Body of pancreas (tissue), 4 donors: ENCODE measurements at regions not wholly inside any gene's neighbourhood (a gene's known extent, or its start where the extent isn't known, plus 50 kb on each side); places are given as distances from the start of the nearest gene placed in this dataset.

Experiments
- POLR2A ChIP-seq, 3 donors: fragments of 450-650 bp; IDR thresholded peaks; one replicate each; pipeline ENCODE4 v1.6.1; 2016; ENCODE audit warnings: antibody characterized with exemption in 3 of 3, mild to moderate bottlenecking in 2 of 3
- TF ChIP-seq, protein P1 (sequence below), 7 experiments: fragments of 450-650 bp in 4 of 7; fragments of 200-600 bp in 3 of 7; sonication (generic) in 3 of 7; IDR thresholded peaks; one replicate each; pipeline ENCODE4 v1.5.1; 2016 to 2019; ENCODE audit warnings: antibody characterized with exemption in 7 of 7

DNA sequence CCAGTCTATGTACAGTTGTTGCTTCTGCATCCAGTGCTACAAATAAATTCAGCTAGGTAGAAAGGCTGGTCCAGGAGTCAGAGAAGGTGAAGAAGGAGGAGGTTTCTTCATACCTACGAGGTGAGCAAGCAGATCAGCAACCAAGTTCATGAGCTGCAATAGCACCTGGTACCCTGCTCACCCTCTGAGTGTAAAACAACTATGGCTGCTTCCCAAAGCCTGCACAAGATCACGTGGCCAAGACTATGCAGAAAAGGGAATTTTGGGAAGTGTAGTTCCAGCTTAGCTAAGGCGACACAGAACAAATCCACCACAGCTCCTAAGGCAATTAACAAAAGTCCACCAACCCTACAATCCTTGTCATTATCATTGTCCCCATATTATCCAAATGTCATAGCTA, 95.9 kb upstream of the AUTS2 start:
- TF ChIP-seq, protein P1, sequence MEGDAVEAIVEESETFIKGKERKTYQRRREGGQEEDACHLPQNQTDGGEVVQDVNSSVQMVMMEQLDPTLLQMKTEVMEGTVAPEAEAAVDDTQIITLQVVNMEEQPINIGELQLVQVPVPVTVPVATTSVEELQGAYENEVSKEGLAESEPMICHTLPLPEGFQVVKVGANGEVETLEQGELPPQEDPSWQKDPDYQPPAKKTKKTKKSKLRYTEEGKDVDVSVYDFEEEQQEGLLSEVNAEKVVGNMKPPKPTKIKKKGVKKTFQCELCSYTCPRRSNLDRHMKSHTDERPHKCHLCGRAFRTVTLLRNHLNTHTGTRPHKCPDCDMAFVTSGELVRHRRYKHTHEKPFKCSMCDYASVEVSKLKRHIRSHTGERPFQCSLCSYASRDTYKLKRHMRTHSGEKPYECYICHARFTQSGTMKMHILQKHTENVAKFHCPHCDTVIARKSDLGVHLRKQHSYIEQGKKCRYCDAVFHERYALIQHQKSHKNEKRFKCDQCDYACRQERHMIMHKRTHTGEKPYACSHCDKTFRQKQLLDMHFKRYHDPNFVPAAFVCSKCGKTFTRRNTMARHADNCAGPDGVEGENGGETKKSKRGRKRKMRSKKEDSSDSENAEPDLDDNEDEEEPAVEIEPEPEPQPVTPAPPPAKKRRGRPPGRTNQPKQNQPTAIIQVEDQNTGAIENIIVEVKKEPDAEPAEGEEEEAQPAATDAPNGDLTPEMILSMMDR (IDR thresholded peaks at IDR 0.05) = no peak
- no peak for TF ChIP-seq POLR2A (IDR thresholded peaks at IDR 0.05)
